Endothelial cell of umbilical vein (primary cell): ENCODE measurements at regions not wholly inside any gene's neighbourhood (a gene's known extent, or its start where the extent isn't known, plus 50 kb on each side); places are given as distances from the start of the nearest gene placed in this dataset.

Source experiments
- BruUV-seq: library from RNA; stranded (reverse); fragments of 400-500 nt; replicated peaks from 2 replicates; lab custom pipeline; 2021; lab: Mats Ljungman, UMichigan
- CTCF ChIA-PET: fragments of 300-600, 350-600 bp; sonication (Branson Sonifier 250); formaldehyde crosslinking; loops from one replicate; lab custom pipeline; 2021; ENCODE audit warnings: antibody characterized with exemption, inconsistent platforms; lab: Charles Lee
- POLR2A ChIA-PET: fragments of 300-600, 350-600 bp; sonication (Branson Sonifier 250); formaldehyde crosslinking; loops from one replicate; lab custom pipeline; 2021; ENCODE audit warnings: antibody characterized with exemption, inconsistent platforms; lab: Charles Lee
- DNase-seq: peaks from one replicate; pipeline ENCODE4 v3.0.0-alpha.2; 2011; ENCODE audit warnings: low read depth, low spot score
- FAIRE-seq: peaks from 2 replicates; lab custom pipeline; 2011; peaks lifted over from hg19 to GRCh38; lab: Jason Lieb, UNC
- H2AFZ ChIP-seq: 2 replicates; pipeline ENCODE4 v1.6.0; 2012; ENCODE audit warnings: low read depth, low read length, control low read depth, inconsistent platforms
- H3K27ac ChIP-seq: 2 replicates; pipeline ENCODE4 v1.5.1; 2011; ENCODE audit warnings: low read depth, mild to moderate bottlenecking, control low read depth, low read length, moderate library complexity; ENCODE audit not compliant: insufficient read depth
- H3K27me3 ChIP-seq, 2 experiments: 2 replicates each; pipeline versions ENCODE4 v1.6.0 to v1.6.1; 2011; ENCODE audit warnings: low read length in 2 of 2, mixed read lengths in 1 of 2; ENCODE audit not compliant: control insufficient read depth in 2 of 2, insufficient read depth in 2 of 2
- H3K36me3 ChIP-seq, 2 experiments: 2 replicates in 1 of 2; 3 replicates in 1 of 2; pipeline ENCODE4 v1.5.1; 2011; ENCODE audit warnings: low read length in 2 of 2, mild to moderate bottlenecking in 1 of 2, moderate library complexity in 1 of 2; ENCODE audit not compliant: control insufficient read depth in 2 of 2, insufficient read depth in 2 of 2; ENCODE audit errors: extremely low read depth in 1 of 2
- H3K4me1 ChIP-seq: 3 replicates; pipeline ENCODE4 v1.5.1; 2011; ENCODE audit warnings: mild to moderate bottlenecking, low read length; ENCODE audit not compliant: control insufficient read depth, insufficient read depth; ENCODE audit errors: extremely low read depth
- H3K4me2 ChIP-seq: 2 replicates; pipeline ENCODE4 v1.6.1; 2011; ENCODE audit warnings: low read length, control low read depth, mixed read lengths; ENCODE audit not compliant: insufficient read depth
- H3K4me3 ChIP-seq, 3 experiments: fragments of 200-600 bp in 1 of 3; sonication (generic), shearing (Covaris generic) in 1 of 3; replicated peaks in 1 of 3; 2 replicates each; pipeline ENCODE4 v1.5.1; 2011 to 2016; ENCODE audit warnings: control low read depth in 3 of 3, low read length in 3 of 3, mild to moderate bottlenecking in 2 of 3, inconsistent platforms in 1 of 3, low read depth in 1 of 3, moderate library complexity in 1 of 3; ENCODE audit not compliant: insufficient read depth in 1 of 3
- H3K79me2 ChIP-seq: 2 replicates; pipeline ENCODE4 v1.6.0; 2012; ENCODE audit warnings: low read length, inconsistent platforms; ENCODE audit not compliant: control insufficient read depth, insufficient read depth
- H3K9ac ChIP-seq: replicated peaks from 2 replicates; pipeline ENCODE3; 2011; ENCODE audit warnings: low read length, control low read depth; ENCODE audit not compliant: insufficient read depth; ENCODE audit errors: extremely low read depth
- H3K9me1 ChIP-seq: replicated peaks from 3 replicates; pipeline ENCODE4 v1.6.0; 2011; ENCODE audit warnings: mild to moderate bottlenecking, low read length; ENCODE audit not compliant: control insufficient read depth, insufficient read depth; ENCODE audit errors: extremely low read depth
- H3K9me3 ChIP-seq: replicated peaks from 2 replicates; pipeline ENCODE4 v1.5.1; 2012; ENCODE audit warnings: low read length, inconsistent platforms; ENCODE audit not compliant: control insufficient read depth, insufficient read depth
- H4K20me1 ChIP-seq: replicated peaks from 2 replicates; pipeline ENCODE3; 2011; ENCODE audit warnings: mild to moderate bottlenecking, low read length; ENCODE audit not compliant: control insufficient read depth, insufficient read depth; ENCODE audit errors: extremely low read depth
- CTCF ChIP-seq, 2 donors: IDR thresholded peaks; 1 replicate in 1 of 2; 2 replicates in 1 of 2; pipeline ENCODE4 v1.5.1; 2011; ENCODE audit warnings: low read length in 2 of 2, mild to moderate bottlenecking in 2 of 2, moderate library complexity in 2 of 2, control low read depth in 1 of 2, inconsistent platforms in 1 of 2, low read depth in 1 of 2; ENCODE audit not compliant: insufficient read depth in 1 of 2; ENCODE audit errors: extremely low read depth in 1 of 2
- EZH2 ChIP-seq: IDR thresholded peaks from 2 replicates; pipeline ENCODE4 v1.6.1; 2012; ENCODE audit warnings: borderline replicate concordance, low read depth, mild to moderate bottlenecking, moderate library complexity, low read length, inconsistent platforms; ENCODE audit not compliant: severe bottlenecking
- FOS ChIP-seq: IDR thresholded peaks from 2 replicates; pipeline ENCODE4 v1.6.1; 2011; ENCODE audit warnings: mild to moderate bottlenecking, low read length, moderate library complexity, borderline replicate concordance; ENCODE audit not compliant: insufficient read depth
- GATA2 ChIP-seq: IDR thresholded peaks from 2 replicates; pipeline ENCODE4 v1.7.0; 2011; ENCODE audit warnings: low read depth, mild to moderate bottlenecking, moderate library complexity, mixed read lengths, low read length; ENCODE audit not compliant: insufficient read length, insufficient read depth
- JUN ChIP-seq: IDR thresholded peaks from 2 replicates; pipeline ENCODE4 v1.6.1; 2011; ENCODE audit warnings: borderline replicate concordance, low read depth; ENCODE audit not compliant: insufficient read length, insufficient read depth
- MAX ChIP-seq: IDR thresholded peaks from 2 replicates; pipeline ENCODE4 v1.6.1; 2011; ENCODE audit not compliant: insufficient read depth, insufficient read length
- MYC ChIP-seq: IDR thresholded peaks from one replicate; pipeline ENCODE4 v1.6.1; 2011; ENCODE audit warnings: mild to moderate bottlenecking, low read depth, low read length
- POLR2A ChIP-seq: IDR thresholded peaks from 2 replicates; pipeline ENCODE4 v1.6.1; 2012; ENCODE audit warnings: low read depth, mild to moderate bottlenecking, control low read depth, low read length
- POLR2AphosphoS5 ChIP-seq: IDR thresholded peaks from 2 replicates; pipeline ENCODE4 v1.6.1; 2012; ENCODE audit warnings: low read depth, mild to moderate bottlenecking, control low read depth, low read length, moderate library complexity; ENCODE audit not compliant: insufficient read depth
- dilution Hi-C: fragments of 300-500 bp; cut with MboI; formaldehyde crosslinking; loops from one replicate; pipeline ENCODE4 v1.15.0; 2019; ENCODE audit warnings: low sequenced_read_pairs; ENCODE audit not compliant: extremely low pct_ligation_motif_present
- intact Hi-C: fragments of 100-400 bp; cut with micrococcal nuclease; formaldehyde crosslinking; loops from one replicate; pipeline ENCODE4 v1.10.0; 2022

- no peak for FAIRE-seq
- CTCF ChIA-PET, result interaction anchor here (2.4 kb wide), 1 partner anchor 10 kb away, joined by 7 read pairs; no protein-coding TSS in a partner anchor
These were observed 825.8 kb upstream of the CDH2 start for GRCh38 chr18:29002747-29003146.

GRCh38 chr18:28999726-29000125, 822.8 kb upstream of the CDH2 start:
- Histone ChIP-seq H3K9me3 (no peaks in the 10 kb centered on the region), H3K9ac (no peak overlapping the region), H3K27ac (no peak overlapping the region), H3K4me3 (no peak overlapping the region), H3K9me1 (no peaks in the 10 kb centered on the region), H3K79me2 (no peaks in the 10 kb centered on the region), H3K4me1 (no peaks in the 10 kb centered on the region), H3K4me2 (no peak overlapping the region), H3K27me3 (no peaks in the 10 kb centered on the region), H4K20me1 (no peaks in the 10 kb centered on the region), H2AFZ (no peak overlapping the region), H3K36me3 (no peaks in the 10 kb centered on the region)
- dilution Hi-C loops (no loop called here), intact Hi-C loops (loop anchor here (10.0 kb wide), 1 partner anchor 1285 kb away; no protein-coding TSS in a partner anchor)
- TF ChIP-seq JUN (no peak), EZH2 (no peak), POLR2AphosphoS5 (no peak), MYC (no peak), GATA2 (no peak), CTCF (IDR thresholded peaks at IDR 0.05; ENCODE audit: extremely low read depth in 1 of 2, insufficient read depth in 1 of 2, low read depth in 1 of 2, low read length in 2 of 2) (no peak), POLR2A (no peak)
- ChIA-PET POLR2A (no interaction called here), CTCF (no interaction called here)
- DNase-seq (no peak), FAIRE-seq (no peak)
- no TSS peak for BruUV-seq

More at GRCh38 chr18:29002747-29003146, 825.8 kb upstream of the CDH2 start:
- no TSS peak for BruUV-seq
- Histone ChIP-seq H2AFZ (no peak overlapping the region), H3K4me1 (peaks cover 2% of the 10 kb centered on the region), H3K27ac (no peak overlapping the region), H3K9me3 (no peaks in the 10 kb centered on the region), H3K79me2 (no peaks in the 10 kb centered on the region), H3K4me3 (no peak overlapping the region), H3K36me3 (no peaks in the 10 kb centered on the region), H3K9me1 (no peaks in the 10 kb centered on the region), H3K9ac (no peak overlapping the region), H3K4me2 (no peak overlapping the region), H3K27me3 (no peaks in the 10 kb centered on the region), H4K20me1 (no peaks in the 10 kb centered on the region)
- no peak for DNase-seq
- dilution Hi-C loops (no loop called here), intact Hi-C loops (no loop called here)
- POLR2A ChIA-PET, result no interaction called here
- TF ChIP-seq POLR2A, result no peak
- no peak for TF ChIP-seq GATA2
- no peak for TF ChIP-seq FOS
- TF ChIP-seq MYC, result no peak
- TF ChIP-seq MAX, result no peak
- TF ChIP-seq POLR2AphosphoS5, result no peak
- TF ChIP-seq EZH2, result no peak
- TF ChIP-seq JUN, result no peak
